C4-2B (cell line): ENCODE measurements at regions not wholly inside any gene's neighbourhood (a gene's known extent, or its start where the extent isn't known, plus 50 kb on each side); places are given as distances from the start of the nearest gene placed in this dataset.

ENCODE experiments used
- CTCF ChIP-seq: fragments of 450-650 bp; conservative IDR thresholded peaks from 2 replicates; pipeline ENCODE4 v1.5.1; 2017; ENCODE audit warnings: mild to moderate bottlenecking
- ZFX ChIP-seq: fragments of 450-650 bp; IDR thresholded peaks from 2 replicates; pipeline ENCODE4 v1.6.1; 2017

GRCh38 chr5:171705036-171705435, 80.6 kb upstream of the SMIM23 start:
- TF ChIP-seq CTCF (no peak), ZFX (no peak)
